ENCODE measurements at regions not wholly inside any gene's neighbourhood (a gene's known extent, or its start where the extent isn't known, plus 50 kb on each side); places are given as distances from the start of the nearest gene placed in this dataset.
A peak's percentile ranks its signal among the peaks of the same experiment; 100 is the strongest.
"Not testable (repeated sequence)": the region's sequence is repeated elsewhere in the genome, so short reads cannot be mapped to it uniquely, and the experiment has no call there.

DNA sequence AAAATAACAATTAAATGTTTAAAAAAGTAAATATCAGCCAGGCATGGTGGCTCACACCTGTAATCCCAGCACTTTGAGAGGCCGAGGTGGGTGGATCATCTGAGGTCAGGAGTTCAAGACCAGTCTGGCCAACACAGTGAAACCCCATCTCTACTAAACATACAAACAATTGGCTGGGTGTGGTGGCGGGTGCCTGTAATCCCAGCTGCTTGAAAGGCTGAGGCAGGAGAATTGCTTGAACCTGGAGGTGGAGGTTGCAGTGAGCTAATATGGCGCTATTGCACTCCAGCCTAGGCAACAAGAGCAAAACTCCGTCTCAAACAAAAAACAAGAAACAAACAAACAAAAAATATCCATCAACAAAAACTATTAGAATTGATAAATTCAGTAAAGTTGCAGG lies 77.5 kb downstream of the SNX5 start:
- not testable (repeated sequence) for DNase-seq

DNA sequence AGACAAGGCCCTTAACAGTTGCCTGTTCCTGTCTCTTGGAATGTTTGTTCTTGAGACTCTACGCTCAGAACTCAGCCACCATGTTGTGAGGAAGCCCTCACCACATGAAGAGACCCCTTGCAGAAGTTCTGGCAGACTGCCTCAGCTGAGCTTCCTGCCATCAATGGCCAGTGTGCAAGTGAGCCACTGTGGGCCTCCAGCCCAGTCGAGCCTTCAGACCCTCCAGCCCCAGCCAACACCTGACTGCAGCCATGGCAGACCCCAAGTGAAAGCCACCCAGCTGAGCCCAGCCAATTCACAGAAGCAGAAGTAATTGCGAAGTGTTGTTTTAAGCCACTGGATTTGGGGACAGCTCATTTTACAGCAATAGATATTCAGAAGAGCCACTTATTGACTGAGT lies 78.3 kb downstream of the SNX5 start:
- no peak for DNase-seq

DNA sequence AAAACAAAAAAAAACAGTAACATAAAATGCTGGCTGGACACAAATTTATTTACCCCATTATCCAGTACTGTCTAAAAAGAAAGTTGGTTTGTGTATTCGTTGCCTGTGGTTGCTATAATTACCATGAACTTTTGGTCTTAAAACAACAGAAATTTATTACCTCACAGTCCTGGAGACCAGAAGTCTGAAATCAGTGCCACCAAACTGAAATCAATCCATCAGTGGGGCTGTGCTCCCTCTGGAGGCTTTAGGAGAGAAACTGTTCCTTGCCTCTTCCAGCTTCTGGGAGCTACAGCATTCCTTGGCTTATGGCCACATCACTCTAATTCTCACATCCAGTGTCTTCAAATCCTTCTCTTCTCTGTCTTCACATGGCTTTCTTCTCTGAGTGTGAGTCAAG lies 79.4 kb downstream of the SNX5 start:
- DNase-seq, result no peak

- DNase-seq, result no peak
Observed at GRCh38 chr20:17888044-17888443, 80.5 kb downstream of the SNX5 start.

DNA sequence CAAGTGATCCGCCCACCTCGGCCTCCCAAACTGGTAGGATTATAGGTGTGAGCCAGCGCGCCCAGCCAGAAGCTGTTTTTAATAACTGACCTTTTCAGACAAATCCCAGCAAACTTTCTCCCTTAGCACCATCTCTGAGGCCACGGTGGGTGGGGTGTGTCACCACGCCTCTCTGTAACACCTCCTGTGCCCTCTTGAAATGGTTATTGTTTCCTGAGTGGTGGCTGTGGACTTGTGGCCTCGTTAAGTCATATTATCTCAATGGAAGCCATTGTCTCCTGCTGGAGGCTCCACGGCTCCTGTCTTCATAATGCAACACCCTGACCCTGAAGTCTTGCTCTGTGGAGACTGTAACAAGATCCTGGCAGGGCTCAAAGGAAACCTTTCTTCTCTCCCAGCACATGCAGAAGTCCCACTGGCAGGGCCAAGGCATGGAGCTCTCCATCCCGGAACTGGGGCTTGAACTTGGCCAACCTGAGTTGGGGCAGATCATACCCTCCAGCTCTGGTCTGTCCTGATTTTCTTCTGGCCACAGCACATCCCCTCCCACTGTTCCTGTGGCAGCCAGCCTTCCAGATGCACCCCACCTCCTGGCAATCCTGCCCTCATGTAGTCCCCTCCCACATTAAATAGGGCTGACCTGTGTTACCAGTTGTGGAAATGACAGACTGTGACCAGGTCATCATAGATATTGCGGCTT lies 81.1 kb downstream of the SNX5 start:
- no peak for DNase-seq

DNA sequence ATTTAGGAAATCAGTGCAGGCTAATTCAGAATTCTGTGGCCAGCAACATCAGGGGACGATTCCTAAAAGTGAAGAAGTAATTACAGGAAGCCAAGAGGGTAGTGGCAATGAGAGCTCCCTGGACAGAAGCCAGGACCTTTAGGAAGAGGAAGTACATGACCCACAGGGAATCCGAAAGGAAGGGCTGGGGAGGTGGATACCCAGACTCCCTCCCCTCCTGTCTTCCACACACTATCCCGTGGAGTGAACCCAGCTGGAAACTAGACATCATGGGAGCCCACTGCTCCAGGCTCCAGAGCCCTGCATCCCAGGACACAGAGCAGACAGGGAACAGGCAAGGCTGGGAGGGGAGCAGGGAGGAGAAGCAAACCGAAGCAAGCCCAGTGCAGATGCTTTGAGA lies 83.0 kb downstream of the SNX5 start:
- DNase-seq, result peak; percentile 40

GRCh38 chr20:17885076-17885475 lies 83.5 kb downstream of the SNX5 start:
- DNase-seq, result no peak

DNA sequence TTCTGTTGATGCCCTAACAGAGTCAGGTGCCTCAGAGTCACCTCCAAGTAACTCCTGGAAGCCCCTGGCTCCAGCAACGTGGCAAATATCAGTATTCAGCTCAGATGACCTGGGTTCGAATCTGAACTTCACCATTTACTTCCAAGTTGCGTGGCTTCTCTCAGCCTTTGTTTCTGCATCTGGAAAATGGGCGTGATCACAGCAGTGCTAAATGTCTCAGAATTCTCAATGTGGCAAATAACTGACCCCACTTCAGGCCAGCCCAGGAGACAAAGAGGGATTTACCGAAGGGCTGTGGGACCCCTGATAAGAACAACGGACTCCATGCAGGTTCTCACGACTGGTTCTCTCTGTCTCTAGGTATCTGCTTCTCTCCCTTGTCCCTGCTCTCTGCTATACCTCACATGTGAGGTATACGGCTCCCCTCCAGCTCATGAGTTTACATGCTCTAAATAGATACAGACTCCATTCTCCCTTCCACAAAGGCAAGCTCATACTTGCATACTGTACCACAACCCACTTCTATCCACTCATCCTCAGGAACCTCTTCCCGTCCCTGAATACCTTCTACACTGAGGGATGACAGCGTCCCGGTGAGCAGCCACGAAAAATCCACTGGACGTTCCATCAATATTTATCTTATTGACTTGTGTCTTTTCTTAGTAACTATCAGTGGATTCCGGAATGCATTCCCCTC lies 84.1 kb downstream of the SNX5 start:
- DNase-seq, result no peak

- DNase-seq, result no peak
Observed at GRCh38 chr20:17883592-17884306, 84.8 kb downstream of the SNX5 start.

GRCh38 chr20:17882834-17883591 lies 85.6 kb downstream of the SNX5 start:
- DNase-seq, result no peak

- DNase-seq, result no peak
Observed at GRCh38 chr20:17882065-17882833, 86.3 kb downstream of the SNX5 start.

DNA sequence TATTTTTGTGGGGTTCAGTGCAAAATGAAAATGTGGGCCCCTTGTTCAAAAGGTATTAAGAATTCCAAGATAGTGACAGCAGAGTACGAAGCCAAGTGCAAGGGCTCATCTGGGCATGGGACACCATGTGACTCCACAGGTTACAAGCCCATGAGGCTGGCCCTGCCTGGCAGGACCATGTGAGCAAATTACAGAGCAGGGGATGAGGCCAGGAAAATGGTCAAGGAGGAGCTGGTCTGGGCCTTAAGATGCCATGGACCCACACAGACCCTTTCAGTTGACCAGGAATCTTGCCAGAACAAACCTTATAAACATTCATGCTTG lies 86.9 kb downstream of the SNX5 start:
- no peak for DNase-seq

- no peak for DNase-seq
Observed at GRCh38 chr20:17878912-17879602, 89.5 kb downstream of the SNX5 start.

GRCh38 chr20:17878069-17878911 lies 90.3 kb downstream of the SNX5 start:
- no peak for DNase-seq

DNA sequence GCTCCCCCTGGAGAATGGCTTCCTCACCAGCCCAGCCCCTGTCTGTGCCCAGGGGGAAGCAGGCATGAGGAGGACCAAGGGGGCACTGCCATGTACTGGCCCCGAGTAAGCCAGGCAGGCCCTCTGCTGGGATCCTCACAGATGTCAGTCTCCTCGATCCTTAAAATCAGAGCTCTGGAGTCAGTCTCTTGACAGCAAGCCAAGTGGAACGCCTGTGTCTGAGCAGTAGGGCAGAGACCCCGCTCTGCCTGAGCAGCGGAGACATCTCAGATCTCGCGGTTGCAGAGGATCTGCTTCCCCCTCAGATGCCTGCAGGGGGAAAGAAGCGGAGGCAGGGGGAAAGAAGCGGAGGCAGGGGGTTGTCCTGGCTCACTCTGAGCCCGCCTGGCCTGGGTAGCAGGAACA lies 92.6 kb downstream of the SNX5 start:
- DNase-seq, result peak; percentile 74

GRCh38 chr20:17875106-17875980 lies 93.3 kb downstream of the SNX5 start:
- peak; percentile 52 for DNase-seq

DNA sequence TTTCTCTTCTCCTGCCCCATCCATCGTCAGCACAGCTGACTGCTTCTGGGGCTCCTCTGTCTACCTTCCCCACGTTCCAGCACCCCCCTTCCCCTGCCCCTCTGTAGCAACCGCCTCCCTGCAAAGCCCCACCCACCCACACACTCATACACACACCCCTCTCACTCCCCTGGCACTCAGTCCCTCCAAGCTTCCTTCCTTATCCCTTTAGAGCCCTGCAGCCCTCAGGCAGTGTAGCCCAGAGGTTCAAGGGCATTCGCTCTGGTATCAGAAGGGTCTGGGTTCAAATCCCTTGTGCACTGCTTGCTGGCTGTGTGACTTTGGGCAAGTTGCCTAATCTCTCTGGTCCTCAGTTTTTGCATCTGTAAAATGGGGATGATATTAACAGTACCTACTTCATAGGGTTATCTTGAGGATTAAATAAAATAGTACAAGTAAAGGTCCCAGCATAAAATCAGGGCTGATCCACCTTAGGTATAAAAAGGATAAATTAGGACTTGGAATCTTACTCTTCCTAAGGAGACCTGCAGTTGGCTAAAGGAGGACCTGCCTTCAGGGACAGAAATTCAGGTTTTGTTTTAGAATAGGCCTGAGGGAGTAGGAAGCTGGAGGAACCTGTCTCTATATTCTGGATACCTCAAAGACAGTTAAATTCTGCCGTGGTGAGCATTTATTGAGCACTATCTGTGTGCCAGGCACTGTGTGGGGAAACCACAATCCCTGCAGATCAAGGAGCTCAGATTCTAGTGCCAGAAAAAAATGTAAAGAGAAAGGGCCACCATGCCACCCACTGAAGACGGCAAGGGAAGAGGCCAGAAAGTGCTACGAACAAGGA lies 94.1 kb downstream of the SNX5 start:
- no peak for DNase-seq

All from right kidney (tissue), 1 donor.